Activated CD4-positive, alpha-beta T cell treated with anti-CD3 and anti-CD28 coated beads for 36 hours (primary cell): ENCODE measurements at regions not wholly inside any gene's neighbourhood (a gene's known extent, or its start where the extent isn't known, plus 50 kb on each side); places are given as distances from the start of the nearest gene placed in this dataset.
"Not testable (repeated sequence)": the region's sequence is repeated elsewhere in the genome, so short reads cannot be mapped to it uniquely, and the experiment has no call there.

Experiments used
- ATAC-seq: fragments of 200-7000 bp; cut with Tn5 transposase; one replicate; pipeline ENCODE4 v1.10.0; 2021; ENCODE audit warnings: mild to moderate bottlenecking, moderate library complexity
- CTCF ChIA-PET: fragments of 350-600 bp; sonication (Branson Sonifier 250); formaldehyde crosslinking; loops from one replicate; lab custom pipeline; 2021; ENCODE audit warnings: antibody characterized with exemption; lab: Charles Lee
- POLR2A ChIA-PET: fragments of 350-600 bp; sonication (Branson Sonifier 250); formaldehyde crosslinking; loops from one replicate; lab custom pipeline; 2021; ENCODE audit warnings: antibody characterized with exemption, inconsistent platforms; lab: Charles Lee
- DNase-seq: peaks from one replicate; pipeline ENCODE4 v3.0.0-alpha.2; 2020
- H3K27ac Mint-ChIP-seq: one replicate; pipeline ENCODE4 v1.8.0; 2021; ENCODE audit warnings: mixed read lengths
- H3K27me3 Mint-ChIP-seq: one replicate; pipeline ENCODE4 v1.8.0; 2021; ENCODE audit warnings: mixed read lengths
- H3K36me3 Mint-ChIP-seq: one replicate; pipeline ENCODE4 v1.8.0; 2021; ENCODE audit warnings: low read depth, mixed read lengths
- H3K4me1 Mint-ChIP-seq: one replicate; pipeline ENCODE4 v1.8.0; 2021; ENCODE audit warnings: mixed read lengths
- H3K4me3 Mint-ChIP-seq: one replicate; pipeline ENCODE4 v1.8.0; 2021; ENCODE audit warnings: mild to moderate bottlenecking, moderate library complexity, mixed read lengths
- H3K9me3 Mint-ChIP-seq: one replicate; pipeline ENCODE4 v1.8.0; 2021; ENCODE audit warnings: low read depth, mixed read lengths
- intact Hi-C, 2 experiments: fragments of 100-400 bp; cut with DNase I in 1 of 2; cut with micrococcal nuclease in 1 of 2; formaldehyde crosslinking; loops; one replicate each; pipeline versions ENCODE4 v1.14.2 to v1.15.1; 2022 to 2024; cut with DNase I, micrococcal nuclease

DNA sequence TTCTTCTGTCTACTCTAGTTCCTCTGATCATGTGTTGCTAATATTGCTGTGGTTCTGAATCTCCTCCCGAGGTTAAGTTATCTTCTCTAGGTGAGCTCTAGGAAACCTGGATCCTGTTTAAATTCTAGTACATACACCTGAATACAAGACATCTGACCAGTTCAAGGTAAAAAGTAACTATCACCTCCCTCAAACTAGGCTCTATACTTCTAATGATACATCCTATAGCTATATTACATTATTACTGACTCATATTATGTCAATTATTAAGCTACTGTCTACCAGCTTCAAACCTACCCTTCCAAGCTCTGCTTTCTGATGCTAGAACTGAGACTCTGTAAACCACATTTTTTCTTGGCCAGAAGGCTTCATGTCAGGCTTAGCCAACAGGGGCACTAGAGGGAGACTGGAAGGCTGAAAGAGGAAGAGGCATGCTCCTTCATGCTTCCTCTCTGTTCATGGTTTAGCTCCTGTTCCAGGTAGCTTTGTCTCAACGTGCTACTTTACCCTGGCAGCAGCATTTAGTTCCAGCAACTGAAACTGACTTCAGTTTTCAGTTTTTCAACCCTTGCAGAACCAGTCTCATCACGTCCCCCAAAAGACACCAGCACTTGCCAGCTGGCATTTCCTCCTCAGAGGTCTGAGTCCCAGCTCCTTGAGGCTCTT, 148.4 kb upstream of the TOP1 start:
- peaks cover 16% of the 10 kb centered on the region for H3K4me1 Mint-ChIP-seq
- H3K27ac Mint-ChIP-seq, result no peak overlapping the region
- no peak overlapping the region for H3K4me3 Mint-ChIP-seq
- peaks cover 14% of the 10 kb centered on the region for H3K9me3 Mint-ChIP-seq
- ATAC-seq, result no peak
- intact Hi-C loops, result no loop called here
- H3K27me3 Mint-ChIP-seq, result no peaks in the 10 kb centered on the region
- CTCF ChIA-PET, result interaction anchor here (0.9 kb wide), 1 partner anchor 139 kb away, joined by 3 read pairs; no protein-coding TSS in a partner anchor
- DNase-seq, result no peak
- POLR2A ChIA-PET, result no interaction called here
- H3K36me3 Mint-ChIP-seq, result peaks cover 4% of the 10 kb centered on the region

GRCh38 chr20:40880729-40881109, 147.9 kb upstream of the TOP1 start:
- ATAC-seq, result no peak
- H3K27me3 Mint-ChIP-seq, result no peaks in the 10 kb centered on the region
- peaks cover 4% of the 10 kb centered on the region for H3K36me3 Mint-ChIP-seq
- peaks cover 14% of the 10 kb centered on the region for H3K9me3 Mint-ChIP-seq
- DNase-seq, result no peak
- CTCF ChIA-PET, result interaction anchor here (0.9 kb wide), 1 partner anchor 139 kb away, joined by 3 read pairs; no protein-coding TSS in a partner anchor
- POLR2A ChIA-PET, result no interaction called here
- intact Hi-C loops, result no loop called here
- H3K4me3 Mint-ChIP-seq, result no peak overlapping the region
- peaks cover 16% of the 10 kb centered on the region for H3K4me1 Mint-ChIP-seq
- no peak overlapping the region for H3K27ac Mint-ChIP-seq

- H3K4me1 Mint-ChIP-seq, result peaks cover 16% of the 10 kb centered on the region
- no peak overlapping the region for H3K4me3 Mint-ChIP-seq
- CTCF ChIA-PET, result interaction anchor here (0.7 kb wide), 1 partner anchor 88 kb away, joined by 3 read pairs; no protein-coding TSS in a partner anchor
- DNase-seq (no peak), ATAC-seq (no peak)
- POLR2A ChIA-PET, result no interaction called here
- intact Hi-C loops, result no loop called here
- no peak overlapping the region for H3K27ac Mint-ChIP-seq
- H3K9me3 Mint-ChIP-seq, result peaks cover 14% of the 10 kb centered on the region
- H3K27me3 Mint-ChIP-seq, result no peaks in the 10 kb centered on the region
- H3K36me3 Mint-ChIP-seq, result peaks cover 4% of the 10 kb centered on the region
These were observed 146.5 kb upstream of the TOP1 start for GRCh38 chr20:40882152-40882551.

DNA sequence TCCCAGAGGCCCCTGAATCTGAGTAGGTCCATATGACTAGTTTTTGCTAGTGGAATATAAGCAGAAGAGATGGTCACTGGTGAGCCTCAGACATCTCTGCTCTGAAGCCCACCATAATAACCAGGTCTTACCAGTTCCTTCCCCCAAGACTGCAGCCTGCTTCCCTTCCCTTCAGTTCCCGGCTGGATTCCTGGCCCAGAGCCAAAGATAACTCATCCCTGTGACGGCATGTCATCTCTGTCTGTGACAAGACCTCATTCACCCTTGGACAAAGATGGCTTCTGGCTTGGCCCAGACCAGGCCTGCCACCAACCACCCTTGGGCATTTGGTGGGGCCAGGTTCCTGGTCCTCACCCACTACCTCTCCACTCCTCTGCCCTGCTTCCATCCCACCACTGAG, 145.5 kb upstream of the TOP1 start:
- intact Hi-C loops, result no loop called here
- POLR2A ChIA-PET, result no interaction called here
- CTCF ChIA-PET, result no interaction called here
- peaks cover 13% of the 10 kb centered on the region for H3K9me3 Mint-ChIP-seq
- peaks cover 4% of the 10 kb centered on the region for H3K36me3 Mint-ChIP-seq
- H3K27ac Mint-ChIP-seq, result no peak overlapping the region
- H3K4me1 Mint-ChIP-seq, result peaks cover 16% of the 10 kb centered on the region
- no peak for ATAC-seq
- H3K27me3 Mint-ChIP-seq, result peaks cover 2% of the 10 kb centered on the region
- H3K4me3 Mint-ChIP-seq, result no peak overlapping the region
- DNase-seq, result no peak

DNA sequence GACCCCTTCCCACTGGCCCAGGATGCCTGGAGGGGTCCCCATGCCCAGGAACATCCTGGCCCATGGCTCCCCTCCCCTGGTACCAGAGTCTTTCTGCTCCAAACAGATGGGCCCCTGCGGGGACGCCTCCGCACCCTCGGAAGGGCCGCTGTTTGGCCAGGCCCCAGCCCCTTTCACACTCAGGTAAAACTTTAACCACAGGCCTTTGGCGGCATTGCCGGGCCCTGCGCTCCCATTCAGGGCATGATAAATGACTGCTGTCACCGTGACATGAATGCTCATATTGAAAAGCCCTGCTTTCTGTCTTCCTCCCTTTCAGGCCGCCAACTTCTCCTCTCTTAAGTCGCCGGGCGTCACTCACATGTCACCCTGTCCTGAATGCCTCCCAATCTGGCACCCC, 141.5 kb upstream of the TOP1 start:
- ATAC-seq, result no peak
- ChIA-PET CTCF (no interaction called here), POLR2A (no interaction called here)
- H3K27me3 Mint-ChIP-seq, result peaks cover 2% of the 10 kb centered on the region
- H3K9me3 Mint-ChIP-seq, result no peaks in the 10 kb centered on the region
- intact Hi-C loops, result no loop called here
- H3K36me3 Mint-ChIP-seq, result no peaks in the 10 kb centered on the region
- DNase-seq, result no peak
- peaks cover 13% of the 10 kb centered on the region for H3K4me1 Mint-ChIP-seq
- H3K27ac Mint-ChIP-seq, result no peak overlapping the region
- no peak overlapping the region for H3K4me3 Mint-ChIP-seq

- H3K4me1 Mint-ChIP-seq, H3K27ac Mint-ChIP-seq, H3K36me3 Mint-ChIP-seq, H3K9me3 Mint-ChIP-seq, H3K27me3 Mint-ChIP-seq, ATAC-seq, POLR2A ChIA-PET, CTCF ChIA-PET, H3K4me3 Mint-ChIP-seq, intact Hi-C loops: not testable (repeated sequence)
- peak; percentile 16 for DNase-seq
These were observed 139.4 kb upstream of the TOP1 start for GRCh38 chr20:40889266-40889665.

GRCh38 chr20:40890181-40890580, 138.4 kb upstream of the TOP1 start:
- ChIA-PET CTCF (no interaction called here), POLR2A (no interaction called here)
- Mint-ChIP-seq H3K4me1 (no peaks in the 10 kb centered on the region), H3K27ac (no peak overlapping the region), H3K4me3 (no peak overlapping the region), H3K27me3 (peaks cover 2% of the 10 kb centered on the region), H3K9me3 (no peaks in the 10 kb centered on the region), H3K36me3 (no peaks in the 10 kb centered on the region)
- intact Hi-C loops, result no loop called here
- DNase-seq (no peak), ATAC-seq (no peak)

DNA sequence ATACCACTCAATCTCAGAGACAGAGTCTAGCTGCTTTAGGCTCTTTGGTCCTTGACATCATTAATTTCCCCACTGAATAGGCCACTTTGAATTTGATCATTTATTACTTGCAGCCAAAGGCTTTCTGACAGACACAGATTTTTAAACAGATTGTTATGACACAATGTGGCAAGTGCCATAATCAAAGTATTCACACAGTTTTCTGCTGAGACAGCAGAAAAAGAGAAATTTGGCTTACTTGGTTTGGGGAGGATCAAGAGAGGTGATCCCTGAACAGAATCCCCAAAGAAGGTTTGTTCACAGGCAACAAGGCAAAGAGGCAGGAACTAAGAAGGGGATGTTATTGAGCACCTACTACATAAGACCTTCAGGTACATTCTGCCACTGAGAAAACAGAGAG, 138.0 kb upstream of the TOP1 start:
- no peak for DNase-seq
- H3K27me3 Mint-ChIP-seq, result peaks cover 2% of the 10 kb centered on the region
- no peak overlapping the region for H3K27ac Mint-ChIP-seq
- ChIA-PET CTCF (no interaction called here), POLR2A (no interaction called here)
- ATAC-seq, result no peak
- intact Hi-C loops, result no loop called here
- no peak overlapping the region for H3K4me3 Mint-ChIP-seq
- no peaks in the 10 kb centered on the region for H3K36me3 Mint-ChIP-seq
- no peaks in the 10 kb centered on the region for H3K9me3 Mint-ChIP-seq
- no peaks in the 10 kb centered on the region for H3K4me1 Mint-ChIP-seq

DNA sequence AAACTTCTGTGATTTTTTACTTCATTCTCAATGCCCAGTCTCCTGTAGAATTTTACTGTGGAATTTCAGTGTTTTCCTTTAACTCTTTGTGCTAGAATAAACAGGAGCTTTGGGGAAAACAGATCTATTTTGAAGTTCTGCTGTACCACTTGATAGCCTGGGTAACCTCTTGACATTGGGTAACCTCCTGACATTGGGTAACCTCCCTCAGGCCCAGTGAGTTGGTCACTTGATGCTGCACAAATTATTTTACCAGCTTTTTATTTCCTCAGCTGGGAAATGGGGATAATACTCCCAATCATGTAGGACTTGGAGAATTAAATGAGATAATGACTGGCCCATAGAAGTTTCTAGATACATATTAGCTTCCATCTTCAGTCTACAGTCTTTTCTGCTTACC, 137.3 kb upstream of the TOP1 start:
- ATAC-seq (no peak), DNase-seq (no peak)
- CTCF ChIA-PET, result no interaction called here
- Mint-ChIP-seq H3K27me3 (peaks cover 2% of the 10 kb centered on the region), H3K4me3 (no peak overlapping the region), H3K4me1 (no peaks in the 10 kb centered on the region), H3K27ac (no peak overlapping the region), H3K36me3 (no peaks in the 10 kb centered on the region), H3K9me3 (no peaks in the 10 kb centered on the region)
- POLR2A ChIA-PET, result no interaction called here
- intact Hi-C loops, result no loop called here

- Mint-ChIP-seq H3K9me3 (no peaks in the 10 kb centered on the region), H3K27me3 (peaks cover under 1% of the 10 kb centered on the region), H3K4me1 (no peaks in the 10 kb centered on the region), H3K4me3 (no peak overlapping the region), H3K27ac (no peak overlapping the region), H3K36me3 (no peaks in the 10 kb centered on the region)
- DNase-seq (no peak), ATAC-seq (no peak)
- intact Hi-C loops, result no loop called here
- ChIA-PET POLR2A (no interaction called here), CTCF (no interaction called here)
These were observed 136.0 kb upstream of the TOP1 start for GRCh38 chr20:40892642-40893041.

- H3K36me3 Mint-ChIP-seq, result no peaks in the 10 kb centered on the region
- H3K27me3 Mint-ChIP-seq, result peaks cover 2% of the 10 kb centered on the region
- CTCF ChIA-PET, result interaction anchor here (0.6 kb wide), 1 partner anchor 152 kb away, joined by 3 read pairs; no protein-coding TSS in a partner anchor
- H3K4me1 Mint-ChIP-seq, result no peaks in the 10 kb centered on the region
- H3K9me3 Mint-ChIP-seq, result no peaks in the 10 kb centered on the region
- POLR2A ChIA-PET, result no interaction called here
- H3K27ac Mint-ChIP-seq, result no peak overlapping the region
- no peak overlapping the region for H3K4me3 Mint-ChIP-seq
- no peak for DNase-seq
- intact Hi-C loops, result no loop called here
- no peak for ATAC-seq
These were observed 134.9 kb upstream of the TOP1 start for GRCh38 chr20:40893610-40894236.

GRCh38 chr20:40894237-40894630, 134.4 kb upstream of the TOP1 start:
- Mint-ChIP-seq H3K4me3 (no peak overlapping the region), H3K27ac (no peak overlapping the region), H3K36me3 (no peaks in the 10 kb centered on the region), H3K27me3 (peaks cover 2% of the 10 kb centered on the region), H3K4me1 (no peaks in the 10 kb centered on the region), H3K9me3 (no peaks in the 10 kb centered on the region)
- POLR2A ChIA-PET, result no interaction called here
- intact Hi-C loops, result no loop called here
- DNase-seq (no peak), ATAC-seq (no peak)
- CTCF ChIA-PET, result interaction anchor here (0.7 kb wide), 1 partner anchor 59 kb away, joined by 3 read pairs; no protein-coding TSS in a partner anchor
